H9 (cell line): ENCODE measurements at regions not wholly inside any gene's neighbourhood (a gene's known extent, or its start where the extent isn't known, plus 50 kb on each side); places are given as distances from the start of the nearest gene placed in this dataset.

Source experiments
- DNase-seq: peaks from one replicate; pipeline ENCODE4 v3.0.0-alpha.2; 2017
- H2AFZ ChIP-seq: one replicate; pipeline ENCODE4 v1.6.1; 2013; ENCODE audit warnings: mild to moderate bottlenecking, low read length, control low read depth, moderate library complexity
- H2AK5ac ChIP-seq: 2 replicates; pipeline ENCODE4 v1.6.1; 2013; ENCODE audit warnings: low read length, control low read depth, mixed read lengths; ENCODE audit not compliant: insufficient read length
- H2BK120ac ChIP-seq: one replicate; pipeline ENCODE4 v1.6.1; 2013; ENCODE audit warnings: low read depth, mild to moderate bottlenecking, low read length, control low read depth, inconsistent platforms; ENCODE audit not compliant: poor library complexity, severe bottlenecking
- H2BK12ac ChIP-seq: 2 replicates; pipeline ENCODE4 v1.6.1; 2013; ENCODE audit warnings: low read length, control low read depth, mixed read lengths, low read depth; ENCODE audit not compliant: insufficient read length
- H2BK15ac ChIP-seq: 2 replicates; pipeline ENCODE4 v1.6.1; 2013; ENCODE audit warnings: low read depth, low read length, control low read depth
- H2BK20ac ChIP-seq: one replicate; pipeline ENCODE4 v1.6.1; 2013; ENCODE audit warnings: low read depth, mild to moderate bottlenecking, low read length, control low read depth, inconsistent platforms; ENCODE audit not compliant: poor library complexity, severe bottlenecking
- H2BK5ac ChIP-seq: 2 replicates; pipeline ENCODE4 v1.6.1; 2013; ENCODE audit warnings: low read length, control low read depth, mixed read lengths; ENCODE audit not compliant: insufficient read length
- H3K14ac ChIP-seq: 2 replicates; pipeline ENCODE4 v1.6.1; 2013; ENCODE audit warnings: low read length, control low read depth; ENCODE audit not compliant: insufficient read depth
- H3K18ac ChIP-seq: 2 replicates; pipeline ENCODE4 v1.6.1; 2013; ENCODE audit warnings: low read depth, mild to moderate bottlenecking, mixed read lengths, low read length, control low read depth; ENCODE audit not compliant: insufficient read length
- H3K23ac ChIP-seq: 2 replicates; pipeline ENCODE4 v1.6.1; 2013; ENCODE audit warnings: low read length, control low read depth, mixed read lengths, low read depth; ENCODE audit not compliant: insufficient read length
- H3K23me2 ChIP-seq: 2 replicates; pipeline ENCODE4 v1.6.1; 2013; ENCODE audit warnings: low read depth, mild to moderate bottlenecking, mixed read lengths, low read length, control low read depth; ENCODE audit not compliant: insufficient read length, poor library complexity, severe bottlenecking
- H3K27ac ChIP-seq: 2 replicates; pipeline ENCODE4 v1.5.1; 2013; ENCODE audit warnings: low read length, control low read depth, mixed read lengths, low read depth; ENCODE audit not compliant: insufficient read length
- H3K27me3 ChIP-seq: 2 replicates; pipeline ENCODE4 v1.6.1; 2013; ENCODE audit warnings: low read length, control low read depth, inconsistent platforms; ENCODE audit not compliant: insufficient read depth
- H3K4ac ChIP-seq: 2 replicates; pipeline ENCODE4 v1.6.1; 2013; ENCODE audit warnings: low read depth, mild to moderate bottlenecking, control low read depth, inconsistent platforms, low read length, moderate library complexity
- H3K4me1 ChIP-seq: 2 replicates; pipeline ENCODE4 v1.6.1; 2013; ENCODE audit warnings: low read length, control low read depth, inconsistent platforms; ENCODE audit not compliant: insufficient read depth
- H3K4me2 ChIP-seq: 2 replicates; pipeline ENCODE4 v1.6.1; 2013; ENCODE audit warnings: low read length, control low read depth, mixed read lengths; ENCODE audit not compliant: insufficient read length, insufficient read depth
- H3K56ac ChIP-seq: 2 replicates; pipeline ENCODE4 v1.6.1; 2013; ENCODE audit warnings: low read depth, mild to moderate bottlenecking, mixed read lengths, low read length, control low read depth; ENCODE audit not compliant: insufficient read length
- H3K79me1 ChIP-seq: 2 replicates; pipeline ENCODE4 v1.6.1; 2013; ENCODE audit warnings: low read depth, mild to moderate bottlenecking, moderate library complexity, low read length, control low read depth, inconsistent platforms; ENCODE audit not compliant: insufficient read depth, poor library complexity, severe bottlenecking
- H3K79me2 ChIP-seq: 2 replicates; pipeline ENCODE4 v1.6.1; 2013; ENCODE audit warnings: low read length, control low read depth, inconsistent platforms; ENCODE audit not compliant: insufficient read depth
- H3K9ac ChIP-seq: 2 replicates; pipeline ENCODE4 v1.6.1; 2013; ENCODE audit warnings: low read length, control low read depth, mixed read lengths; ENCODE audit not compliant: insufficient read length; ENCODE audit errors: extremely low read depth
- H3K9me3 ChIP-seq: one replicate; pipeline ENCODE4 v1.6.1; 2013; ENCODE audit warnings: low read depth, low read length, inconsistent platforms; ENCODE audit not compliant: control insufficient read depth
- H3T11ph ChIP-seq: one replicate; pipeline ENCODE4 v1.6.1; 2013; ENCODE audit warnings: mild to moderate bottlenecking, low read length, control low read depth, inconsistent platforms
- H4K20me1 ChIP-seq: one replicate; pipeline ENCODE4 v1.6.1; 2013; ENCODE audit not compliant: control insufficient read depth, insufficient read length, insufficient read depth
- H4K5ac ChIP-seq: 2 replicates; pipeline ENCODE4 v1.6.1; 2013; ENCODE audit warnings: low read depth, mild to moderate bottlenecking, mixed read lengths, low read length, control low read depth; ENCODE audit not compliant: insufficient read length
- H4K8ac ChIP-seq: replicated peaks from 2 replicates; pipeline ENCODE4 v1.6.1; 2013; ENCODE audit warnings: low read length, control low read depth, mixed read lengths, low read depth; ENCODE audit not compliant: insufficient read length
- H4K91ac ChIP-seq: 2 replicates; pipeline ENCODE4 v1.6.1; 2013; ENCODE audit warnings: low read depth, mild to moderate bottlenecking, moderate library complexity, mixed read lengths, low read length, control low read depth; ENCODE audit not compliant: insufficient read length
- H3K27ac Mint-ChIP-seq, 3 experiments: 2 replicates in 2 of 3; 3 replicates in 1 of 3; pipeline ENCODE4 v1.8.0; 2020 to 2021; ENCODE audit warnings: mixed read lengths in 3 of 3, mild to moderate bottlenecking in 1 of 3, moderate library complexity in 1 of 3
- H3K27me3 Mint-ChIP-seq: 2 replicates; pipeline ENCODE4 v1.8.0; 2021; ENCODE audit warnings: low read depth, mild to moderate bottlenecking, moderate library complexity, mixed read lengths
- H3K36me3 Mint-ChIP-seq, 3 experiments: 2 replicates in 2 of 3; 3 replicates in 1 of 3; pipeline ENCODE4 v1.8.0; 2020 to 2021; ENCODE audit warnings: low read depth in 3 of 3, mixed read lengths in 3 of 3; ENCODE audit not compliant: insufficient read depth in 1 of 3
- H3K4me1 Mint-ChIP-seq, 2 experiments: 2 replicates each; pipeline ENCODE4 v1.8.0; 2020; ENCODE audit warnings: mixed read lengths in 2 of 2
- H3K4me3 Mint-ChIP-seq, 2 experiments: 2 replicates in 1 of 2; 3 replicates in 1 of 2; pipeline ENCODE4 v1.8.0; 2020 to 2021; ENCODE audit warnings: mild to moderate bottlenecking in 2 of 2, mixed read lengths in 2 of 2, moderate library complexity in 1 of 2
- H3K9me3 Mint-ChIP-seq, 2 experiments: 2 replicates in 1 of 2; 3 replicates in 1 of 2; pipeline ENCODE4 v1.8.0; 2020; ENCODE audit warnings: mild to moderate bottlenecking in 2 of 2, mixed read lengths in 2 of 2, moderate library complexity in 1 of 2
- CTCF ChIP-seq: fragments of 200-600 bp; sonication (generic); conservative IDR thresholded peaks from 3 replicates; pipeline ENCODE4 v1.8.0; 2021; ENCODE audit warnings: antibody characterized with exemption, mild to moderate bottlenecking
- WGBS: extraction: QIAGEN DNeasy Blood & Tissue Kit; methylation state at CpG from one replicate; pipeline ENCODE4 v1.1.7; 2013; ENCODE audit warnings: missing lambda C conversion rate, low lambda C conversion rate, mixed read lengths; ENCODE audit not compliant: insufficient read length; ENCODE audit errors: extremely low coverage; 5-methylcytosine and 5-hydroxymethylcytosine counted together

GRCh38 chr1:94362466-94363058, 55.6 kb upstream of the ABCD3 start:
- H2AFZ ChIP-seq = no peak overlapping the region
- H3K9me3 ChIP-seq = no peaks in the 10 kb centered on the region
- TF ChIP-seq CTCF = no peak
- H3K4me2 ChIP-seq = no peak overlapping the region
- no peak overlapping the region for H2BK120ac ChIP-seq
- no peak overlapping the region for H2BK12ac ChIP-seq
- no peak overlapping the region for H3K18ac ChIP-seq
- H2BK5ac ChIP-seq = no peak overlapping the region
- no peak overlapping the region for H2BK20ac ChIP-seq
- H4K5ac ChIP-seq = no peak overlapping the region
- H3K4ac ChIP-seq = no peak overlapping the region
- H3K27me3 Mint-ChIP-seq = peaks cover 10% of the 10 kb centered on the region
- no peaks in the 10 kb centered on the region for H4K20me1 ChIP-seq
- no CpG with 5 or more reads among the region's 4 CpGs for WGBS
- no peak overlapping the region for H3K9ac ChIP-seq
- H3K14ac ChIP-seq = no peak overlapping the region
- no peak overlapping the region for H2AK5ac ChIP-seq
- H3K27me3 ChIP-seq = no peaks in the 10 kb centered on the region
- no peaks in the 10 kb centered on the region for H3K4me1 ChIP-seq
- no peaks in the 10 kb centered on the region for H3K4me1 Mint-ChIP-seq
- H4K8ac ChIP-seq = no peak overlapping the region
- no peaks in the 10 kb centered on the region for H3K23me2 ChIP-seq
- no peak overlapping the region for H3T11ph ChIP-seq
- no peak overlapping the region for H3K23ac ChIP-seq
- H3K36me3 Mint-ChIP-seq = peaks cover 6 to 13% (median 9%) of the 10 kb centered on the region in 3 experiments; a peak in 6 of 7 replicates
- no peak overlapping the region for H3K27ac ChIP-seq
- no peak overlapping the region for H2BK15ac ChIP-seq
- H3K4me3 Mint-ChIP-seq = no peak overlapping the region
- H3K9me3 Mint-ChIP-seq = peaks cover 33 to 35% of the 10 kb centered on the region in 2 experiments
- no peak for DNase-seq
- H3K56ac ChIP-seq = no peak overlapping the region
- no peaks in the 10 kb centered on the region for H3K79me1 ChIP-seq
- H3K27ac Mint-ChIP-seq = no peak overlapping the region
- no peak overlapping the region for H4K91ac ChIP-seq
- no peaks in the 10 kb centered on the region for H3K79me2 ChIP-seq
